ENCODE measurements at regions not wholly inside any gene's neighbourhood (a gene's known extent, or its start where the extent isn't known, plus 50 kb on each side); places are given as distances from the start of the nearest gene placed in this dataset.
"Not testable (repeated sequence)": the region's sequence is repeated elsewhere in the genome, so short reads cannot be mapped to it uniquely, and the experiment has no call there.

DNA sequence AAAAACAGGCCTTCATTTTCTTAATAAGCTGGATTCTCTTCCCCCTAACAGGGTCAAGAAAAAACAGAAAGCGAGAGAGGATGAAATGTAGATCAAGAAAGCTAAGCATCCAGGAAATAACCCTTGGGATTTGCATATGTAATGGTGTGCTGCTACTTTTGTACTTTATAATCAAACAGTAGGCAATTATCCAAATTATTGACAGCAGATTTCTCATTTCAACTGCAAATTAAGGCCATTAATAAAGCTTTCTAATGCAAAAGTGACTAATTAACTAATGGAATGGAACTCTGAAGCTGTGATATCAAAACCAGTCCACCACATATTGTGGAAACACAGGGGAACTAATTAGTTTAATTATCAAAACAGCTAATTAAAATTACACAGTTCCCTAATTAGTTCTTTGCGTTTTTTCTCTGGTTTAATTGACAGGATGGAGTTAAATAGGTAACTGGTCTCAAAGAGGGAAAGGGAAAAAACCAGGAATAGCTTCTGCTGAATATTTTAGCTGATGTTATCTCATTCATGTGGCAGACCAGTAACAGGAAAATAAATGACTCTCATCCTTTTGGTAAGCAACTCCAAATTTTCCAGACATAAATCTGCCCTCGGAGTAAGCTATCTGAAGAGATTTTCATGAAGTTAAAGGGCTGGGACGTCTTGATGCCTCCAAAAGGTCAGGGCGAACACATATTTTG is 182.7 kb upstream of the LMO3 start:
- in situ Hi-C loops (cut with MboI; ENCODE audit: low sequenced_read_pairs in 4 of 4) (no loop called here), intact Hi-C loops (cut with DNase I; ENCODE audit: low total_unique reads) (no loop called here)
- H3K4me3 ChIP-seq, result no peak overlapping the region
- ATAC-seq (no peak), DNase-seq (no peak)
- H3K27me3 ChIP-seq, result no peaks in the 10 kb centered on the region
- TF ChIP-seq, protein P1, sequence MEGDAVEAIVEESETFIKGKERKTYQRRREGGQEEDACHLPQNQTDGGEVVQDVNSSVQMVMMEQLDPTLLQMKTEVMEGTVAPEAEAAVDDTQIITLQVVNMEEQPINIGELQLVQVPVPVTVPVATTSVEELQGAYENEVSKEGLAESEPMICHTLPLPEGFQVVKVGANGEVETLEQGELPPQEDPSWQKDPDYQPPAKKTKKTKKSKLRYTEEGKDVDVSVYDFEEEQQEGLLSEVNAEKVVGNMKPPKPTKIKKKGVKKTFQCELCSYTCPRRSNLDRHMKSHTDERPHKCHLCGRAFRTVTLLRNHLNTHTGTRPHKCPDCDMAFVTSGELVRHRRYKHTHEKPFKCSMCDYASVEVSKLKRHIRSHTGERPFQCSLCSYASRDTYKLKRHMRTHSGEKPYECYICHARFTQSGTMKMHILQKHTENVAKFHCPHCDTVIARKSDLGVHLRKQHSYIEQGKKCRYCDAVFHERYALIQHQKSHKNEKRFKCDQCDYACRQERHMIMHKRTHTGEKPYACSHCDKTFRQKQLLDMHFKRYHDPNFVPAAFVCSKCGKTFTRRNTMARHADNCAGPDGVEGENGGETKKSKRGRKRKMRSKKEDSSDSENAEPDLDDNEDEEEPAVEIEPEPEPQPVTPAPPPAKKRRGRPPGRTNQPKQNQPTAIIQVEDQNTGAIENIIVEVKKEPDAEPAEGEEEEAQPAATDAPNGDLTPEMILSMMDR (IDR thresholded peaks at IDR 0.05 in 4 of 5, conservative IDR thresholded peaks at IDR 0.05 in 1 of 5), result no peak
- H3K27ac ChIP-seq, result no peak overlapping the region
- H3K4me1 ChIP-seq, result no peaks in the 10 kb centered on the region
- H3K36me3 ChIP-seq, result no peaks in the 10 kb centered on the region
- H3K9me3 ChIP-seq, result no peaks in the 10 kb centered on the region

DNA sequence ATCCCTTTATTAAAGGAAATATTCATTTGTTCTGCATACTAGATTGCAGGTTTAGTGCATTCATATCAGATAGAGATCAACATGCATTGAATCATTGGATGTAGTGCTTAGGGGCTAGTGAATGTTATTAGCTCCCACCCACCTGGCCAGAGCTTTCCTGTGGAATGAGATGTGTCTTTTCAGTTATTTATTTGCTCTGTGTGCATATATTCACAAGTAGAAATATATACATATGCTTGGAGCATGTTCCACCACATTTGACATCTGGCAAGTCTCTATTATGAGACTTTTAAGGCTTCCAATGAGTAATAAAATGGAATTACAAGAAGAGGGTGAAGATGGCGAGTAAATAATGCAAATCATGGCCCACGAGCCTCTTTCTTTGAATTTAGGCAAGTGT is 180.0 kb upstream of the LMO3 start:
- no peak overlapping the region for H3K27ac ChIP-seq
- H3K4me1 ChIP-seq, result no peaks in the 10 kb centered on the region
- no peaks in the 10 kb centered on the region for H3K9me3 ChIP-seq
- DNase-seq, result no peak
- no peak for TF ChIP-seq POLR2A (IDR thresholded peaks at IDR 0.05)
- TF ChIP-seq, protein P1 (IDR thresholded peaks at IDR 0.05 in 4 of 5, conservative IDR thresholded peaks at IDR 0.05 in 1 of 5), result no peak
- no peak overlapping the region for H3K4me3 ChIP-seq
- ATAC-seq, result no peak
- intact Hi-C loops (cut with DNase I; ENCODE audit: low total_unique reads) (no loop called here), in situ Hi-C loops (cut with MboI; ENCODE audit: low sequenced_read_pairs in 4 of 4) (no loop called here)
- no peaks in the 10 kb centered on the region for H3K36me3 ChIP-seq
- H3K27me3 ChIP-seq, result no peaks in the 10 kb centered on the region

DNA sequence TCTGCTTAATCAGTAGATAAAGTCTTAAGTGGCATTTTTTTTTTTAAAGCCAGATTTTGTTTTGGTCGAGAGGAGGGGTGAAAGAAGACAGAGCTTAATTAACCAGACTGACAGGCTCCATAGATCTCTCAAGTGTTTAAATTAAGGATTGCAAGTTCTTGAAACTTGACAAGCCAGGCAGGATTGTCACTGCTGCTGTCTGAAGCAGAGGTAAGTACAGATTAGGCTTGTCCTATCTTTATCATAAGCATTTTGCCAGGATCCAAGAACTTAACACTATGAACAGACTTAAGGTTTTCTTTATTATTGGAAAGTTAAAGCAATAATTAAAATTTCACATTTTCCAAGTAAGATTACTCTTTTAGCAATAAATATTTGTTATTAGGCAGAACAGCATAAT is 179.6 kb upstream of the LMO3 start:
- Histone ChIP-seq H3K27ac (no peak overlapping the region), H3K36me3 (no peaks in the 10 kb centered on the region), H3K27me3 (no peaks in the 10 kb centered on the region), H3K4me1 (no peaks in the 10 kb centered on the region), H3K4me3 (no peak overlapping the region), H3K9me3 (no peaks in the 10 kb centered on the region)
- TF ChIP-seq, protein P1 (IDR thresholded peaks at IDR 0.05 in 4 of 5, conservative IDR thresholded peaks at IDR 0.05 in 1 of 5), result no peak
- TF ChIP-seq POLR2A (IDR thresholded peaks at IDR 0.05), result no peak
- in situ Hi-C loops (cut with MboI; ENCODE audit: low sequenced_read_pairs in 4 of 4) (no loop called here), intact Hi-C loops (cut with DNase I; ENCODE audit: low total_unique reads) (no loop called here)
- ATAC-seq (no peak), DNase-seq (no peak)

DNA sequence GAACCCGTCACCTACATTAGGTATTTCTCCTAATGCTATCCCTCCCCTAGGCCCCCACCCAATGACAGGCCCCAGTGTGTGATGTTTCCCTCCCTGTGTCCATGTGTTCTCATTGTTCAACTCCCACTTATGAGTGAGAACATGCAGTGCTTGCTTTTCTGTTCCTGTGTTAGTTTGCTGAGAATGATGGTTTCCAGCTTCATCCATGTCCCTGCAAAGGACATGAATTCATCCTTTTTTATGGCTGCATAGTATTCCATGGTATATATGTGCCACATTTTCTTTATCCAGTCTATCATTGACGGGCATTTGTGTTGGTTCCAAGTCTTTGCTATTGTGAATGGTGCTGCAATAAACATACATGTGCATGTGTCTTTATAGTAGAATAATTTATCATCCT is 163.2 kb upstream of the LMO3 start:
- DNase-seq; ATAC-seq; intact Hi-C loops (cut with DNase I; ENCODE audit: low total_unique reads); H3K9me3 ChIP-seq; H3K27ac ChIP-seq; H3K4me3 ChIP-seq; H3K27me3 ChIP-seq; in situ Hi-C loops (cut with MboI; ENCODE audit: low sequenced_read_pairs in 4 of 4); H3K36me3 ChIP-seq; H3K4me1 ChIP-seq: not testable (repeated sequence)

DNA sequence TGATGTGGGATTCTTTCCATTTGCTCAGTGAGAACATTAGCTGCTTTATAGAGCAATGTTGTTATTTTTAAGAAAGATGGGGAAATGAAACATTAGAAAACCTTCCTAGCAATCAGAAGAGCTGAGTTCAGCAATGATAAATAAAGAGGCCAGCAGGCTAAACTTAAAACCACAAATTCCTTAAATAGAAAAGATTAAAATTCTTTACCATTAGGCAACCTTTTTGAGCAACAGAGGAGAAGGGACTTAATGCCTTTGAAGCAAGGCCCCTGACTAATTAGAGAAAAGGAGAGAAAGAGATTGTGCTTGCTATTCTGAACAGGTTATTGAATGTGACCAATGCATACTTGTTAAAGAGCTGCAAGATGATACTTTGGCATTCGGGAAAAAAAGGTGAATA is 160.8 kb upstream of the LMO3 start:
- Histone ChIP-seq H3K27ac (no peak overlapping the region), H3K36me3 (no peaks in the 10 kb centered on the region), H3K9me3 (no peaks in the 10 kb centered on the region), H3K4me3 (no peak overlapping the region), H3K4me1 (no peaks in the 10 kb centered on the region), H3K27me3 (no peaks in the 10 kb centered on the region)
- ATAC-seq (no peak), DNase-seq (no peak)
- in situ Hi-C loops (cut with MboI; ENCODE audit: low sequenced_read_pairs in 4 of 4), result no loop called here
- TF ChIP-seq, protein P1 (IDR thresholded peaks at IDR 0.05 in 4 of 5, conservative IDR thresholded peaks at IDR 0.05 in 1 of 5), result no peak
- TF ChIP-seq POLR2A (IDR thresholded peaks at IDR 0.05), result no peak
- intact Hi-C loops (cut with DNase I; ENCODE audit: low total_unique reads), result no loop called here
